RWPE1 (cell line): ENCODE measurements at regions not wholly inside any gene's neighbourhood (a gene's known extent, or its start where the extent isn't known, plus 50 kb on each side); places are given as distances from the start of the nearest gene placed in this dataset.

Experiments used
- CTCF ChIA-PET: fragments of 350-600 bp; sonication (Branson Sonifier 250); formaldehyde crosslinking; extraction: SDS; loops from one replicate; lab custom pipeline; 2021; lab: Yijun Ruan, JAX
- POLR2A ChIA-PET: fragments of 400-600 bp; formaldehyde crosslinking; extraction: SDS; loops from one replicate; lab custom pipeline; 2020; ENCODE audit warnings: antibody characterized with exemption; ENCODE audit not compliant: low non-redundant PET; lab: Yijun Ruan, JAX
- DNase-seq: peaks from one replicate; pipeline ENCODE4 v3.0.0; 2012; ENCODE audit warnings: low spot score
- H3K27ac ChIP-seq: fragments of 450-650 bp; 2 replicates; pipeline ENCODE4 v1.5.1; 2017
- CTCF ChIP-seq: fragments of 450-650 bp; conservative IDR thresholded peaks from 2 replicates; pipeline ENCODE4 v1.5.1; 2017; ENCODE audit warnings: low read depth, mild to moderate bottlenecking

DNA sequence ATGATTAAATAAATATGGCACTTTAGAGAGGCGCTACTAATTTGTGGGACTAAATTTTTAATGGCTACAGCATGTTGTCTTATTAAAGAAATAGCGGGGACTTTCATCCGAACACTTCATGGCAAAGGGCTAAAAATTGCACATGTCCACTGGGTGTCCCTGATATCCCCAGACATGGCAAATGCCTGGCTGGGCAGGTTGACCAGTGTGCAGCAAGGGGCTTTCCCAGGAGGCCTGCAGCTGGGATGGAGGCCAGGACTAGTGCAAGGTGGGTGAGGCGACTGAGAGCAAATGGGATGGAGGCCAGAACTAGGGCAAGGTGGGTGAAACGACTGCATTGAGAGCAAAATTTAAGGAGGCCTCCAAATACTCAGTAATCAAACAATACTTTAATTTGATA is 167.4 kb upstream of the SMAD3 start:
- ChIA-PET POLR2A (no interaction called here), CTCF (no interaction called here)
- no peak for DNase-seq
- no peak for TF ChIP-seq CTCF
- no peak overlapping the region for H3K27ac ChIP-seq

GRCh38 chr15:66898656-66899386 is 166.6 kb upstream of the SMAD3 start:
- no peak for TF ChIP-seq CTCF
- no peak for DNase-seq
- ChIA-PET POLR2A (no interaction called here), CTCF (interaction anchor here (0.6 kb wide), 1 partner anchor 332 kb away, joined by 3 read pairs; no protein-coding TSS in a partner anchor)
- H3K27ac ChIP-seq, result no peak overlapping the region

GRCh38 chr15:66899555-66900350 is 165.6 kb upstream of the SMAD3 start:
- CTCF ChIA-PET, result interaction anchor here (0.7 kb wide), 1 partner anchor 86 kb away, joined by 3 read pairs; no protein-coding TSS in a partner anchor
- no peak for DNase-seq
- POLR2A ChIA-PET, result no interaction called here
- no peak for TF ChIP-seq CTCF
- no peak overlapping the region for H3K27ac ChIP-seq

- no peak for DNase-seq
- POLR2A ChIA-PET, result no interaction called here
- no peak overlapping the region for H3K27ac ChIP-seq
- CTCF ChIA-PET, result interaction anchor here (0.7 kb wide), 1 partner anchor 87 kb away, joined by 3 read pairs; no protein-coding TSS in a partner anchor
- no peak for TF ChIP-seq CTCF
Measured at GRCh38 chr15:66900586-66901310, 164.7 kb upstream of the SMAD3 start.

GRCh38 chr15:66901336-66902100 is 163.9 kb upstream of the SMAD3 start:
- no peak overlapping the region for H3K27ac ChIP-seq
- TF ChIP-seq CTCF, result no peak
- DNase-seq, result no peak
- ChIA-PET POLR2A (no interaction called here), CTCF (interaction anchor here (0.6 kb wide), 1 partner anchor 50 kb away, joined by 3 read pairs; no protein-coding TSS in a partner anchor)
